ENCODE measurements at regions not wholly inside any gene's neighbourhood (a gene's known extent, or its start where the extent isn't known, plus 50 kb on each side); places are given as distances from the start of the nearest gene placed in this dataset.

GRCh38 chr18:22783662-22784076 lies 149.5 kb upstream of the RBBP8 start:
- no TSS peak for BruUV-seq (replicated peaks)
- no peak overlapping the region for H3K27ac ChIP-seq (ENCODE audit: low read depth, low read length)
- H2AFZ ChIP-seq (ENCODE audit: low read depth, low read length, poor library complexity, severe bottlenecking) = no peak overlapping the region
- ChIA-PET POLR2A (no interaction called here), RAD21 (ENCODE audit: low non-redundant PET in 1 of 2, low total read pairs in 2 of 2, uncharacterized antibody in 2 of 2, unreplicated experiment in 2 of 2) (no interaction called here), CTCF (no interaction called here)
- no peaks in the 10 kb centered on the region for H3K9me3 ChIP-seq (ENCODE audit: control insufficient read depth in 1 of 2, insufficient read depth in 1 of 2, low read depth in 1 of 2, low read length in 2 of 2)
- intact Hi-C loops (cut with micrococcal nuclease) = no loop called here
- H3K27me3 ChIP-seq (ENCODE audit: insufficient read depth, low read length) = no peaks in the 10 kb centered on the region
- DNase-seq (ENCODE audit: low read depth, low spot score) = no peak
- H3K9me2 ChIP-seq (ENCODE audit: insufficient read depth) = no peaks in the 10 kb centered on the region
- TF ChIP-seq EZH2 (IDR thresholded peaks at IDR 0.05) (no peak), ATF3 (IDR thresholded peaks at IDR 0.05) (no peak), CBX3 (IDR thresholded peaks at IDR 0.05; ENCODE audit: low read depth) (no peak), CEBPB (IDR thresholded peaks at IDR 0.05; ENCODE audit: low read depth) (no peak), SRF (IDR thresholded peaks at IDR 0.05; ENCODE audit: low read depth) (no peak), ZBTB33 (IDR thresholded peaks at IDR 0.05; ENCODE audit: extremely low read depth, insufficient replicate concordance, low read length) (no peak), SIN3A (IDR thresholded peaks at IDR 0.05; ENCODE audit: low read depth) (no peak), MAX (IDR thresholded peaks at IDR 0.05) (no peak), EGR1 (IDR thresholded peaks at IDR 0.05; ENCODE audit: low read depth) (no peak), REST (IDR thresholded peaks at IDR 0.05; ENCODE audit: low read depth) (no peak)
- no peaks in the 10 kb centered on the region for H4K20me1 ChIP-seq (ENCODE audit: insufficient read depth)
- H3K9ac ChIP-seq (ENCODE audit: low read length) = no peak overlapping the region
- ATAC-seq = no peak
- no peaks in the 10 kb centered on the region for H3K36me3 ChIP-seq (ENCODE audit: control insufficient read depth in 1 of 2, insufficient read depth in 2 of 2, low read length in 2 of 2)
- H3K4me1 ChIP-seq (ENCODE audit: control insufficient read depth in 1 of 2, insufficient read depth in 2 of 2, low read length in 2 of 2) = no peaks in the 10 kb centered on the region
- H3K79me2 ChIP-seq (ENCODE audit: insufficient read depth, low read length) = no peaks in the 10 kb centered on the region
- H3K4me3 ChIP-seq (replicated peaks in 1 of 2; ENCODE audit: low read depth in 1 of 2, low read length in 2 of 2) = no peak overlapping the region
- H3K4me2 ChIP-seq (ENCODE audit: low read length) = no peak overlapping the region

All from HCT116 (cell line).